ENCODE measurements at regions not wholly inside any gene's neighbourhood (a gene's known extent, or its start where the extent isn't known, plus 50 kb on each side); places are given as distances from the start of the nearest gene placed in this dataset.

DNA sequence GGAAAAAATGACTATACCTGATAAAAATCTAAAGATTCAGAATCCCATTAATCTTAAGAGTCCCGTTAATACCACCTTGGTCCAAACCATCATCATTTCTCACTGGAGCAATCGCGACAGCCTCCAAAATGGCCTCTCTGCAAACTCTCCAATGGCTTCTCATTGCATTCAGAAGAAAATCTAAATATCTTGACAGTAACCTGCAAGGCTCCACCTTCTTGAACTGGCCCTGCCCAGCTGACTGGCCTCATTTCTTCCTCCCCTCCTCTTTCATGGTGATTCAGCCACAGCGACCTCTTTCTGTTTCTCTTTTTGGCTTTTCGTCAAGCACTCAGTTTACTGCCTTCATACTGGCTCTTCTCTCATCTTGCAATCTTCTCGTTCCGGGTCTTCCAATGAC lies 56.2 kb upstream of the GPRIN3 start:
- intact Hi-C loops (cut with DNase I) = no loop called here
- H3K27me3 ChIP-seq = no peaks in the 10 kb centered on the region
- no peak overlapping the region for H3K27ac ChIP-seq
- TF ChIP-seq, protein P1, sequence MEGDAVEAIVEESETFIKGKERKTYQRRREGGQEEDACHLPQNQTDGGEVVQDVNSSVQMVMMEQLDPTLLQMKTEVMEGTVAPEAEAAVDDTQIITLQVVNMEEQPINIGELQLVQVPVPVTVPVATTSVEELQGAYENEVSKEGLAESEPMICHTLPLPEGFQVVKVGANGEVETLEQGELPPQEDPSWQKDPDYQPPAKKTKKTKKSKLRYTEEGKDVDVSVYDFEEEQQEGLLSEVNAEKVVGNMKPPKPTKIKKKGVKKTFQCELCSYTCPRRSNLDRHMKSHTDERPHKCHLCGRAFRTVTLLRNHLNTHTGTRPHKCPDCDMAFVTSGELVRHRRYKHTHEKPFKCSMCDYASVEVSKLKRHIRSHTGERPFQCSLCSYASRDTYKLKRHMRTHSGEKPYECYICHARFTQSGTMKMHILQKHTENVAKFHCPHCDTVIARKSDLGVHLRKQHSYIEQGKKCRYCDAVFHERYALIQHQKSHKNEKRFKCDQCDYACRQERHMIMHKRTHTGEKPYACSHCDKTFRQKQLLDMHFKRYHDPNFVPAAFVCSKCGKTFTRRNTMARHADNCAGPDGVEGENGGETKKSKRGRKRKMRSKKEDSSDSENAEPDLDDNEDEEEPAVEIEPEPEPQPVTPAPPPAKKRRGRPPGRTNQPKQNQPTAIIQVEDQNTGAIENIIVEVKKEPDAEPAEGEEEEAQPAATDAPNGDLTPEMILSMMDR (IDR thresholded peaks at IDR 0.05) = no peak
- no peaks in the 10 kb centered on the region for H3K4me1 ChIP-seq
- no peaks in the 10 kb centered on the region for H3K36me3 ChIP-seq
- ATAC-seq (no peak), DNase-seq (no peak)
- H3K9me3 ChIP-seq = no peaks in the 10 kb centered on the region
- H3K4me3 ChIP-seq = no peak overlapping the region

DNA sequence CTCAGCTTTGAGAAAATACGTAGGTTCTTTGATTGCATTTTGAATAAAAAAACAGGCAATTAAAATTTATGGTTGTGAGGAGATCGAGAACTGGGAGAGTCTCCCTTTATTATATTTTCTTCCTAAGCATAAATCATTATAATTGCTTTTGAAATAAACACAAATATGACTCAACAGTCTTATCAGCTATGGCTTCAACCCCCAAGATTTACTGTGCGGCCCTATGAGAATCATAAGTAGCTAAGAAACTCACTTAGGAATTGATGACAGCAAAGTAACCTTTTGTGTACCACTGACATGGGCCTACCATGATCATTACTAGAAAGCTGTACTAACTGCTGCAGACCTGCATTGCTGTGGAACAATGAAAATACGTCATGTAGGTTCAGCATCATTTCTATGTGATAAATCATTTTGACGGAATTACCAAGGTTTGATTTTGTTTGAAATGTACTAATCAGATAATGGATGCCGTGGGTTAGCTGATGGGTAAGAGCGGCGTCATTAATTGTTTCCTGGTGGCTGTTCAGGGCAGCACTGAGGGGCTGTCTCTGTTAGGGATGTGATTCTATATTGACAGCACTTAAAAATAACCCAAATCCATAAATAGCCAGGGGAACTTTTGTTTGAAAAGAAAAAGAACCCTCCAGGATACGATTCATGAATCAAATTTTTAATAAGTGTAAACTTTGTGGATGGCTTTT lies 51.5 kb upstream of the GPRIN3 start:
- ATAC-seq (no peak), DNase-seq (no peak)
- Histone ChIP-seq H3K36me3 (no peaks in the 10 kb centered on the region), H3K9me3 (no peaks in the 10 kb centered on the region), H3K27ac (no peak overlapping the region), H3K27me3 (no peaks in the 10 kb centered on the region), H3K4me1 (no peaks in the 10 kb centered on the region), H3K4me3 (no peak overlapping the region)
- intact Hi-C loops (cut with DNase I) = no loop called here
- TF ChIP-seq, protein P1 (IDR thresholded peaks at IDR 0.05) = no peak

DNA sequence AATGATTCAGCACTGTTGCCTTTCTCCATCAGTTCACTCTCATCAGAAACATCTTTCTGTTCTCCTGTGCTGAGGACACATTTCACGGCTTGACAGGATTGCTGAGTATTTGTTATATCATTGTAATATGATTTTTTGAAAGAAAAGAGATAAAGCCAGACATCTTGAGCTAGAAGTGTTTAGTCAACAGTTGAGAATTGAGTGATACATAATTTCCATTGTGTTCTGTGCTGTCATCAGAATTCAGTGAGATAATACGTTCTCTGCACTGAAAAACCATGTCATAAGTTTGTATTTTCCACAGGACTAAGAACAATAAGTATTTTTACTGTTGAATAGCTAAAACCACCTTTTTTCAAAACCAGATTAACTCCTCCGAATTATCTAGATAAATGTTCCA lies 50.2 kb upstream of the GPRIN3 start:
- no peaks in the 10 kb centered on the region for H3K27me3 ChIP-seq
- no peaks in the 10 kb centered on the region for H3K36me3 ChIP-seq
- H3K4me3 ChIP-seq = no peak overlapping the region
- no peaks in the 10 kb centered on the region for H3K9me3 ChIP-seq
- no peak for DNase-seq
- intact Hi-C loops (cut with DNase I) = no loop called here
- no peak for ATAC-seq
- no peak overlapping the region for H3K27ac ChIP-seq
- TF ChIP-seq, protein P1 (IDR thresholded peaks at IDR 0.05) = no peak
- no peaks in the 10 kb centered on the region for H3K4me1 ChIP-seq

Measured in left lung (tissue), 4 donors.